ENCODE measurements at regions not wholly inside any gene's neighbourhood (a gene's known extent, or its start where the extent isn't known, plus 50 kb on each side); places are given as distances from the start of the nearest gene placed in this dataset.

GRCh38 chr3:124402791-124403190 is 327.5 kb upstream of the UMPS start:
- TF ChIP-seq CTCF (conservative IDR thresholded peaks at IDR 0.05 in 1 of 2, IDR thresholded peaks at IDR 0.05 in 1 of 2; ENCODE audit: low read depth in 1 of 2, low read length in 2 of 2) (no peak), EZH2 (IDR thresholded peaks at IDR 0.05; ENCODE audit: low read length, missing control alignments) (no peak)

Measured in fibroblast of lung (primary cell).